K562 (cell line): ENCODE measurements at regions not wholly inside any gene's neighbourhood (a gene's known extent, or its start where the extent isn't known, plus 50 kb on each side); places are given as distances from the start of the nearest gene placed in this dataset.

Source experiments
- ATAC-seq: fragments of 200-7000 bp; cut with Tn5 transposase; 3 replicates; pipeline ENCODE4 v1.9.1; 2020; ENCODE audit warnings: moderate library complexity
- BruUV-seq: library from RNA; stranded (reverse); fragments of 400-500 nt; replicated peaks from 2 replicates; lab custom pipeline; 2021; lab: Mats Ljungman, UMichigan
- CTCF ChIA-PET: fragments of 300-600 bp; formaldehyde crosslinking; extraction: SDS; loops from one replicate; lab custom pipeline; 2021; ENCODE audit warnings: low intra/inter-chr PET ratio; lab: Yijun Ruan, JAX
- POLR2A ChIA-PET: fragments of 300-600, 350-650 bp; sonication (Branson Sonifier 250); formaldehyde crosslinking; extraction: SDS; loops from one replicate; lab custom pipeline; 2021; ENCODE audit warnings: antibody characterized with exemption, inconsistent platforms; lab: Yijun Ruan, JAX
- DNase-seq, 4 experiments: peaks; one replicate each; pipeline versions ENCODE4 v3.0.0 to v3.0.0-alpha.2; 2011 to 2018; ENCODE audit warnings: low spot score in 3 of 4, mixed read lengths in 3 of 4; ENCODE audit errors: extremely low read depth in 1 of 4
- FAIRE-seq: peaks from 2 replicates; lab custom pipeline; 2011; peaks lifted over from hg19 to GRCh38; lab: Jason Lieb, UNC
- H2AFZ ChIP-seq: 2 replicates; pipeline ENCODE4 v1.6.0; 2011; ENCODE audit warnings: low read depth, low read length, control low read depth, inconsistent platforms
- H3K27ac ChIP-seq: fragments of 200-600 bp; 3 replicates; pipeline ENCODE4 v1.8.0; 2011; ENCODE audit warnings: low read depth, mild to moderate bottlenecking, control low read depth, inconsistent platforms, low read length, moderate library complexity, mixed read lengths; ENCODE audit errors: extremely low read depth
- H3K27me3 ChIP-seq, 2 experiments: fragments of 300-600 bp in 1 of 2; 2 replicates in 1 of 2; 3 replicates in 1 of 2; pipeline versions ENCODE4 v1.6.0 to v1.8.0; 2011; ENCODE audit warnings: inconsistent platforms in 2 of 2, low read length in 2 of 2, mild to moderate bottlenecking in 1 of 2, mixed read lengths in 1 of 2, moderate library complexity in 1 of 2; ENCODE audit not compliant: control insufficient read depth in 2 of 2, insufficient read depth in 2 of 2
- H3K36me3 ChIP-seq: fragments of 300-600 bp; 3 replicates; pipeline ENCODE4 v1.8.0; 2011; ENCODE audit warnings: mild to moderate bottlenecking, low read length, inconsistent platforms; ENCODE audit not compliant: control insufficient read depth, insufficient read depth
- H3K4me1 ChIP-seq, 2 experiments: fragments of 200-600 bp in 1 of 2; replicated peaks in 1 of 2; 2 replicates in 1 of 2; 3 replicates in 1 of 2; pipeline versions ENCODE4 v1.5.1 to v1.8.0; 2011; ENCODE audit warnings: inconsistent platforms in 2 of 2, low read length in 2 of 2, mild to moderate bottlenecking in 1 of 2, mixed read lengths in 1 of 2, moderate library complexity in 1 of 2; ENCODE audit not compliant: control insufficient read depth in 2 of 2, insufficient read depth in 2 of 2
- H3K4me2 ChIP-seq: 2 replicates; pipeline ENCODE4 v1.6.1; 2011; ENCODE audit warnings: low read length, control low read depth, inconsistent platforms, mixed read lengths; ENCODE audit not compliant: insufficient read depth
- H3K4me3 ChIP-seq: fragments of 200-600 bp; sonication (generic), shearing (Covaris generic); 2 replicates; pipeline ENCODE4 v1.5.1; 2016; ENCODE audit warnings: control low read depth, inconsistent platforms
- H3K79me2 ChIP-seq: fragments of 200-600 bp; 3 replicates; pipeline ENCODE4 v1.8.0; 2011; ENCODE audit warnings: low read length, inconsistent platforms; ENCODE audit not compliant: control insufficient read depth, insufficient read depth
- H3K9ac ChIP-seq, 2 experiments: 2 replicates each; pipeline versions ENCODE4 v1.6.0 to v1.6.1; 2011; ENCODE audit warnings: low read depth in 2 of 2, low read length in 2 of 2, control low read depth in 1 of 2, inconsistent platforms in 1 of 2, mild to moderate bottlenecking in 1 of 2, mixed read lengths in 1 of 2; ENCODE audit not compliant: insufficient read depth in 1 of 2
- H3K9me1 ChIP-seq: one replicate; pipeline ENCODE4 v1.6.0; 2011; ENCODE audit warnings: inconsistent platforms, mild to moderate bottlenecking, low read length, moderate library complexity; ENCODE audit not compliant: control insufficient read depth, insufficient read depth
- H3K9me3 ChIP-seq: replicated peaks from 2 replicates; pipeline ENCODE4 v1.5.1; 2011; ENCODE audit warnings: low read depth, low read length, inconsistent platforms; ENCODE audit not compliant: control insufficient read depth, insufficient read depth
- H4K20me1 ChIP-seq: replicated peaks from 2 replicates; pipeline ENCODE4 v1.6.1; 2011; ENCODE audit warnings: low read length, inconsistent platforms, mixed read lengths; ENCODE audit not compliant: control insufficient read depth, insufficient read depth
- ARID2 ChIP-seq: fragments of 450-650 bp; IDR thresholded peaks from 2 replicates; pipeline ENCODE4 v1.6.1; 2017; ENCODE audit warnings: antibody characterized with exemption, mild to moderate bottlenecking
- HOXB6 ChIP-seq: fragments of 250-450 bp; sonication (Bioruptor Pico); IDR thresholded peaks from 2 replicates; pipeline ENCODE4 v1.5.1; 2022; ENCODE audit warnings: mild to moderate bottlenecking, borderline replicate concordance
- MTA3 ChIP-seq: fragments of 450-650 bp; formaldehyde crosslinking; IDR thresholded peaks from 2 replicates; pipeline ENCODE4 v1.6.1; 2017; ENCODE audit warnings: mild to moderate bottlenecking, borderline replicate concordance
- PCBP2 ChIP-seq: fragments of 200-400 bp; formaldehyde crosslinking; IDR thresholded peaks from 2 replicates; pipeline ENCODE4 v1.6.1; 2018; ENCODE audit warnings: low read length, low read depth, mild to moderate bottlenecking, moderate library complexity; ENCODE audit not compliant: poor library complexity, severe bottlenecking
- ZNF766 ChIP-seq: fragments of 200-800 bp; sonication (Bioruptor generic); conservative IDR thresholded peaks from 2 replicates; pipeline ENCODE4 v1.6.1; 2016; ENCODE audit warnings: missing genetic modification characterization, missing compliant biosample characterization
- WGBS: fragments of 100-300 bp; shearing (Covaris generic); methylation state at CpG from one replicate; pipeline ENCODE4 v1.1.6; 2016; ENCODE audit warnings: low coverage, mixed read lengths; ENCODE audit not compliant: insufficient coverage; ENCODE audit errors: missing lambda C conversion rate; 5-methylcytosine and 5-hydroxymethylcytosine counted together
- in situ Hi-C: fragments of 300-500 bp; cut with MboI; formaldehyde crosslinking; loops from 4 replicates; pipeline ENCODE4 v1.15.0; 2018; ENCODE audit warnings: inconsistent platforms, mixed read lengths
- intact Hi-C: fragments of 100-400 bp; cut with micrococcal nuclease; formaldehyde crosslinking; loops from 2 replicates; pipeline ENCODE4 v1.14.2; 2022

DNA sequence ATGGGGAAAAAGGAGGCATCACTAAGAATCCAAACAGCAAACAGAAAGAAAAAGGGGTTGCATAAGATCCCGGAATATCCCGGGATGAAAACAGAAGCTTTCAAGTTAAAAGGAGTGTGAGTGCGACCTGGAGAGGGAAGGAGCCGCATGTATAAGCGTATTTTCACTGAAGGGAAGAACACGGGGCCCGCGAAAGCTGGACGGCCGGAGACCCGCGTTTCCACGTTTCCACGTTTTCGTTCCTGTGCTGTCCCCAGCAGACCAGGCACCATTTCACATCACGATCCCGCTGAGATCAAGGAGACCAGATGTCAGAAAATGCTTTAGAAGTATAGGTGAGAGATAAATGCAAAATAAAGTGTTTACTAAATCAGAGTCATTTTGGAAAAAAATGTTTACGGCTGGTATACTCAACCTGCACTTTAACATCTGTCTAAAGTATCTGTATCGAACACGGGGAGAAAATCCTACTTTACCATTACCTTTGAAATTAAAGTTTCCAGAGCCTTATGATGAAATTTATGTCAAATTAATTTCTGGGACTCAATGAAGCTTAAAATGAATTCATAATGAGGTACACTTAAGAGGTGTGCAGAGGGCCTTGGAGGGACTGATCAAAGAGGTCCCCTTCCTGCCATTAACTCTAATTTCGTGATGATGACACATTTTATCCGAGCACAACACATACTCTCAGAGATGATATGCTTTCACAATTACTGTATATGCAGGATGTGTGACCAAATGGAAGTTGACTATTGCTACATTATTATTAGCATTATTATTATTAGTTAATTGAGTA is 71.0 kb upstream of the SALL3 start:
- Histone ChIP-seq H3K4me1 (no peaks in the 10 kb centered on the region), H3K4me3 (no peak overlapping the region), H3K27me3 (peaks cover 3 to 36% of the 10 kb centered on the region in 2 experiments; a peak in 3 of 5 replicates), H3K79me2 (no peaks in the 10 kb centered on the region), H3K9me1 (no peaks in the 10 kb centered on the region), H3K36me3 (no peaks in the 10 kb centered on the region), H3K9me3 (no peaks in the 10 kb centered on the region), H4K20me1 (no peaks in the 10 kb centered on the region), H2AFZ (no peak overlapping the region), H3K9ac (no peak overlapping the region), H3K4me2 (no peak overlapping the region), H3K27ac (no peak overlapping the region)
- POLR2A ChIA-PET: no interaction called here
- FAIRE-seq (no peak), DNase-seq (no peak), ATAC-seq (no peak)
- TF ChIP-seq ARID2 (no peak), HOXB6 (CRISPR knock-in tag) (no peak), MTA3 (no peak), ZNF766 (CRISPR knock-in tag) (no peak), PCBP2 (no peak)
- CTCF ChIA-PET: no interaction called here
- BruUV-seq: no TSS peak
- WGBS: under 1% methylated on average over 11 of the region's 22 CpGs
- in situ Hi-C loops: no loop called here
- intact Hi-C loops: no loop called here
